Keratinocyte (primary cell): ENCODE measurements at regions not wholly inside any gene's neighbourhood (a gene's known extent, or its start where the extent isn't known, plus 50 kb on each side); places are given as distances from the start of the nearest gene placed in this dataset.

Experiments used
- CTCF ChIP-seq, 3 experiments: IDR thresholded peaks in 1 of 3; conservative IDR thresholded peaks in 1 of 3; optimal IDR thresholded peaks in 1 of 3; 2 replicates in 2 of 3; 3 replicates in 1 of 3; pipeline versions ENCODE3 to v1.5.1; 2011; ENCODE audit warnings: low read length in 3 of 3, mild to moderate bottlenecking in 3 of 3, moderate library complexity in 2 of 3, control low read depth in 1 of 3, inconsistent platforms in 1 of 3; ENCODE audit not compliant: insufficient read depth in 2 of 3; ENCODE audit errors: extremely low read depth in 1 of 3
- EZH2 ChIP-seq: IDR thresholded peaks from one replicate; pipeline ENCODE4 v1.6.1; 2012; ENCODE audit warnings: inconsistent platforms, mild to moderate bottlenecking, low read length, moderate library complexity

DNA sequence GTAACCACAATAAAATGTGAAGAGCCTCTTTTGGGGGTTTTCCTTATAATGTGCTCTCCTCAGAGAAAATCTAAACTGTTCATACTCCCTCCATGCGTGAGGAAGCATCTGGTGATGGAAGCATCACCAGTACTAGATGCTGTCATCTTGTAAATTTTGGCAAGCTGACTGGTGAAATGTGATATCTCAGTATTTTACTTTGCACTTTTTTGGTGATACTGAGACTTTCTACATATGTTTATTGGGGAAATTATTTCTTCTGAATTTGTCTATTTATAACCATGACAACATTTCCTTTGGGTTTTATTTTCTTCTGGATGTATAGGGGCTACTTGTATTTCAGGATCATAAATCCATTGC lies 95.9 kb upstream of the DLGAP1 start:
- TF ChIP-seq EZH2 (no peak), CTCF (optimal IDR thresholded peaks at IDR 0.05 in 1 of 3, IDR thresholded peaks at IDR 0.05 in 1 of 3, conservative IDR thresholded peaks at IDR 0.05 in 1 of 3; ENCODE audit: extremely low read depth in 1 of 3, insufficient read depth in 2 of 3, low read length in 3 of 3) (no peak)
